GM06990 (cell line): ENCODE measurements at regions not wholly inside any gene's neighbourhood (a gene's known extent, or its start where the extent isn't known, plus 50 kb on each side); places are given as distances from the start of the nearest gene placed in this dataset.

Experiments
- DNase-seq: peaks from one replicate; pipeline ENCODE4 v3.0.0-alpha.2; 2011; ENCODE audit not compliant: insufficient read length; ENCODE audit errors: extremely low read depth
- H3K27me3 ChIP-seq: replicated peaks from 2 replicates; pipeline ENCODE4 v1.6.0; 2011; ENCODE audit warnings: low read length; ENCODE audit not compliant: control insufficient read depth, insufficient read depth
- H3K36me3 ChIP-seq: 2 replicates; pipeline ENCODE4 v1.5.1; 2011; ENCODE audit warnings: low read length; ENCODE audit not compliant: control insufficient read depth, insufficient read depth
- H3K4me3 ChIP-seq: replicated peaks from 2 replicates; pipeline ENCODE4 v1.5.1; 2011; ENCODE audit warnings: low read depth, mild to moderate bottlenecking, control low read depth, low read length
- CTCF ChIP-seq: IDR thresholded peaks from 2 replicates; pipeline ENCODE4 v1.5.1; 2011; ENCODE audit warnings: low read length, control low read depth, mild to moderate bottlenecking, inconsistent platforms; ENCODE audit not compliant: insufficient read depth, poor library complexity, severe bottlenecking

- no peak for TF ChIP-seq CTCF
- H3K4me3 ChIP-seq, result no peak overlapping the region
- H3K27me3 ChIP-seq, result no peaks in the 10 kb centered on the region
- H3K36me3 ChIP-seq, result no peaks in the 10 kb centered on the region
- DNase-seq, result no peak
These were observed 179.1 kb upstream of the FBXL7 start for GRCh38 chr5:15320871-15321270.

DNA sequence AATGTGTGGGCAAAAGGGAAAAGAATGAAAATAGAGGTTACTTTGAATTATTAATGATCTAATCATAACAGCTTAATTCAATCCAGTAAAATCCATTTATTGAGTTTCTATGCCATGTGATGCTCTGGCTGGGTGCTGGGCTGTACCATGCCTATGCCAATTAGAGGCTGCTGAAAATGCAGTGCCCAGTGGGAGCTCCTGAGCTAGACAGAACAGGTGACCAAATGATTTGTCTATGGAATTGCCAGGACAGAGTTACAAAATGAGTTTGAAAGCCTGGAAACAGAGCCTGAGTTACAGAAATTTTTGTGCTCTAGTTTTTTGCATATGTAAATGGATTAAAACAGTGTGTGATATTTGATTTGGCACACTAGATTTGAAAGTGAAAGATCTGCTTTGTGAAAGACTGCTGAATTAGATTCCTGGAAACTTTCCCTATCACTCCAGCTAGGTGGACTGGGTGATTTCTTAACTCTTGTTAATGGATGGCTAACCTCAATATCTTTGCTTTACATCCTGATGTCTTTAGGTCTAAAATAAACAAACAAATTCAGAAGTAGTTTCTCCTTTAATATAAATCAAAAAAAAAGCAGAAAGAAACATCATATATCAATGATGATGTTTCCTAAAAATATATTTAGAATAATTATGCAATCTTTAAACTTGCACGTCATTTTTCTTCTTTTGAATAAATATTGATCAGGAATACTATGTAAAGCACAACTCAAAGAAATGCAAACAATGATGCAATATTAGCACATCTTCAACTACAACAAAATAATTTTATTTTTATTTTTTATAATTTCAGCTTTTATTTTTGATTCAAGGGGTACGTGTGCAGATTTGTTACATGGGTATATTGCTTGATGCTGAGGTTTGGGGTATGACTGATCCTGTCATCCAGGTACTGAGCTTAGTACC is 194.8 kb upstream of the FBXL7 start:
- TF ChIP-seq CTCF, result no peak
- no peak for DNase-seq
- no peaks in the 10 kb centered on the region for H3K27me3 ChIP-seq
- H3K4me3 ChIP-seq, result no peak overlapping the region
- H3K36me3 ChIP-seq, result no peaks in the 10 kb centered on the region

DNA sequence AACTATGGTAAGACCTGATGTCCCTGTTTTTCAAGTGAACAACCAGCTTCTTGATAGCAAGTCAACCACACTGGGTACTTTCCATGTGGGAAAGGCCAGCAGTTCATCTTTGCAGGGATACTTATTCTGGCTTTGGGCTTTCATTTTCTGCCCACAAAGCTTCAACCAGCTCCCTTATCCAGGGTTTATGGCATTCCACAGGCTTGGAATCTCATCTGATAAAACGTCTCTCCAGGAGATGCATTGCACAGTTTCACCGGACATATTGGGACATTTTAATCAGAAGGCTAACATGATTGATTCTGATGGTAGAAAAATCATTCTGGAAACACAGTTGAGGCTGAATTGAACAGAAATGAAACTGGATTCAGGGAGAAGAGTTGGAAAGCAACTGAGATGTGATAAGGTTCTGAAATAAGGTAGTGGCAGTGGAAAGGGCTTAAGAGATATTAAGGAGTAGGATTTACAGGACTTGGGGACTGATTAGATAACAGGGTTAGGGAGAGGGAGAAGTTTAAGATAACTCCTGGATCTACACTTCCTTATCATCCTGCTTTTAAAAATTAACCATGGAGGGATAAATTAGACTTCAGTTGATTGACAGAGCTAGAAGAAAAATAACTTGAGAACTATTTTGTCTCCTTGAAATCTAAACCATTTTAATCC is 195.8 kb upstream of the FBXL7 start:
- H3K4me3 ChIP-seq, result no peak overlapping the region
- no peak for DNase-seq
- H3K36me3 ChIP-seq, result no peaks in the 10 kb centered on the region
- TF ChIP-seq CTCF, result no peak
- H3K27me3 ChIP-seq, result no peaks in the 10 kb centered on the region

DNA sequence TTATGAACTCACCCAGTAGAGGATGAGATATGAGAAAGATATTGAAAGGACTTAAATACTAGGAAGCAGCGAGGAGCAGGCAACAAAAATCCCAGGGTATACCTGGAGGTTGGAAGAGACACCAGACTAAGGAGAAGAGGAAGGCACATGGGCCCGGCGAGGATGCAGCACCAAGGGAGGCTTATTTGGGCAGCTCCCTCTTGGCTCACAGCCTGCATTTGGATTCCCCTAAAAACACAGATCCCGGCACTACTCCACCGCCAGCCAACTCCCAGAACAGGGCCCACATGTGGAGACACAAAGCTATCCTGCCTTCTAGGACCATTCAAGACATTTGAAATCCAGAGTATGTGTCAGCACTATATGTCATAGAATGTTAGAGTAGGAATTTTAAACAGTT is 199.8 kb upstream of the FBXL7 start:
- Histone ChIP-seq H3K27me3 (no peaks in the 10 kb centered on the region), H3K36me3 (no peaks in the 10 kb centered on the region), H3K4me3 (no peak overlapping the region)
- DNase-seq, result no peak
- no peak for TF ChIP-seq CTCF

DNA sequence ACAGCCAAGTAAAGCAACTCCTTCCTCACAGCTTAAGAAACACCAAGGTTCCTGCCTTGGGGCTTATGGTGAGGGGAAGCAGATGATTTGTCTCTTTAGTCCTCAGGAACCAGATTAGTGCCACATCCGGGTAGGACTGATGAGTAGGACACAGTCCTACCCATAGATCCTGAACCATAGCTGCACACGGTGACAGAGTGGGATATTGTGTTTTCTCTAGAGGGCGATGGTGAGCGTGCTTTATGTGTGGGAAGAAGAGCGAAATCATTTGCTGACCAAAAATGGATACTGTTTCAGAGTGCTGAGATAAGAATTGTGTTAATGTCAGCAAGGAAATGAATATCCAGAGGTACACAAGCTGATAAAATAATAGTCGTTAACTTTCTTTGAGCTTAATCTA is 209.0 kb upstream of the FBXL7 start:
- no peaks in the 10 kb centered on the region for H3K36me3 ChIP-seq
- H3K4me3 ChIP-seq, result no peak overlapping the region
- no peaks in the 10 kb centered on the region for H3K27me3 ChIP-seq
- no peak for DNase-seq
- no peak for TF ChIP-seq CTCF
